ENCODE measurements at regions not wholly inside any gene's neighbourhood (a gene's known extent, or its start where the extent isn't known, plus 50 kb on each side); places are given as distances from the start of the nearest gene placed in this dataset.
"Not testable (repeated sequence)": the region's sequence is repeated elsewhere in the genome, so short reads cannot be mapped to it uniquely, and the experiment has no call there.

GRCh38 chr11:25485315-25485714, 846.6 kb upstream of the ANO3 start:
- DNase-seq (ENCODE audit: low read depth) = no peak
- H3K4me3 ChIP-seq (replicated peaks; ENCODE audit: low read depth, low read length) = no peak overlapping the region
- no peak for TF ChIP-seq CTCF (IDR thresholded peaks at IDR 0.05; ENCODE audit: low read length, missing control alignments)

- DNase-seq (ENCODE audit: low read depth) = not testable (repeated sequence)
Measured at GRCh38 chr11:25486338-25486737, 845.6 kb upstream of the ANO3 start.

GRCh38 chr11:25488176-25488575, 843.8 kb upstream of the ANO3 start:
- H3K4me3 ChIP-seq (replicated peaks; ENCODE audit: low read depth, low read length); DNase-seq (ENCODE audit: low read depth): not testable (repeated sequence)

More at GRCh38 chr11:25486338-25486737, 845.6 kb upstream of the ANO3 start:
- H3K4me3 ChIP-seq (replicated peaks; ENCODE audit: low read depth, low read length) = not testable (repeated sequence)

GRCh38 chr11:25501426-25501825, 830.5 kb upstream of the ANO3 start:
- DNase-seq (ENCODE audit: low read depth); H3K4me3 ChIP-seq (replicated peaks; ENCODE audit: low read depth, low read length): not testable (repeated sequence)

- TF ChIP-seq CTCF (IDR thresholded peaks at IDR 0.05; ENCODE audit: low read length, missing control alignments) = no peak
- DNase-seq (ENCODE audit: low read depth) = no peak
- H3K4me3 ChIP-seq (replicated peaks; ENCODE audit: low read depth, low read length) = no peak overlapping the region
Measured at GRCh38 chr11:25515576-25515975, 816.4 kb upstream of the ANO3 start.

- TF ChIP-seq CTCF (IDR thresholded peaks at IDR 0.05; ENCODE audit: low read length, missing control alignments) = no peak
Measured at GRCh38 chr11:25520459-25520858, 811.5 kb upstream of the ANO3 start.

GRCh38 chr11:25527841-25528240, 804.1 kb upstream of the ANO3 start:
- H3K4me3 ChIP-seq (replicated peaks; ENCODE audit: low read depth, low read length) = no peak overlapping the region
- no peak for DNase-seq (ENCODE audit: low read depth)
- TF ChIP-seq CTCF (IDR thresholded peaks at IDR 0.05; ENCODE audit: low read length, missing control alignments) = no peak

More at GRCh38 chr11:25520459-25520858, 811.5 kb upstream of the ANO3 start:
- no peak overlapping the region for H3K4me3 ChIP-seq (replicated peaks; ENCODE audit: low read depth, low read length)
- no peak for DNase-seq (ENCODE audit: low read depth)

- no peak for TF ChIP-seq CTCF (IDR thresholded peaks at IDR 0.05; ENCODE audit: low read length, missing control alignments)
- H3K4me3 ChIP-seq (replicated peaks; ENCODE audit: low read depth, low read length) = no peak overlapping the region
- no peak for DNase-seq (ENCODE audit: low read depth)
Measured at GRCh38 chr11:25529572-25529971, 802.4 kb upstream of the ANO3 start.

All from fibroblast of pulmonary artery (primary cell).